GM12873 (cell line): ENCODE measurements at regions not wholly inside any gene's neighbourhood (a gene's known extent, or its start where the extent isn't known, plus 50 kb on each side); places are given as distances from the start of the nearest gene placed in this dataset.

Experiments used
- TF ChIP-seq, protein P1 (sequence below): IDR thresholded peaks from 2 replicates; pipeline ENCODE4 v1.5.1; 2012; ENCODE audit warnings: low read depth, mild to moderate bottlenecking, moderate library complexity, low read length, control low read depth; ENCODE audit not compliant: insufficient read depth; ENCODE audit errors: missing control alignments

DNA sequence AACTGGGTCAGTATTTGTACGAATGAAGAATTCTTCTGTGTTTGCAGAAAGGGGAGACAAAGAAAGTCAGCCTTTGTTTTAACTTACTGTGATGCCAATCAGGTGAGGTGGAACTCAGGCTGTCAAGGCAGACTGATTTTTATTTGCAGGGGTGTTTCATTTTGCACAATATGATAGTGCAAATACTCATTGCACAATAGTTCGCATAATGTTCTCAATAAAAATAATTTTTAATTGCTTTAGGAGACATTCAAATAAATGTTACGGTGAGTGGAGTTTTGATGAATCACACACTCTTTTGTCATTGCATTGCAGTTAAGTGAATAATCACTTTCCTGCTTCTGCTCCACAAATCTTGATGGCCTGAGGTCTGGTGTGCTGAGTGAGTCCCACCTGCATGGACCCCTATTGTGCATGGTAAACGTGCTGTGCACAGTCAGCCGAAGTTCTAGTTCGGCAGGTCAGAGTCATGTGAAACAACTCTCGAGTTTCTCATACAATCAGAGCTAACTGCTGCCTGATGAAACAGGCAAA is 141.3 kb upstream of the FZD8 start:
- TF ChIP-seq, protein P1, sequence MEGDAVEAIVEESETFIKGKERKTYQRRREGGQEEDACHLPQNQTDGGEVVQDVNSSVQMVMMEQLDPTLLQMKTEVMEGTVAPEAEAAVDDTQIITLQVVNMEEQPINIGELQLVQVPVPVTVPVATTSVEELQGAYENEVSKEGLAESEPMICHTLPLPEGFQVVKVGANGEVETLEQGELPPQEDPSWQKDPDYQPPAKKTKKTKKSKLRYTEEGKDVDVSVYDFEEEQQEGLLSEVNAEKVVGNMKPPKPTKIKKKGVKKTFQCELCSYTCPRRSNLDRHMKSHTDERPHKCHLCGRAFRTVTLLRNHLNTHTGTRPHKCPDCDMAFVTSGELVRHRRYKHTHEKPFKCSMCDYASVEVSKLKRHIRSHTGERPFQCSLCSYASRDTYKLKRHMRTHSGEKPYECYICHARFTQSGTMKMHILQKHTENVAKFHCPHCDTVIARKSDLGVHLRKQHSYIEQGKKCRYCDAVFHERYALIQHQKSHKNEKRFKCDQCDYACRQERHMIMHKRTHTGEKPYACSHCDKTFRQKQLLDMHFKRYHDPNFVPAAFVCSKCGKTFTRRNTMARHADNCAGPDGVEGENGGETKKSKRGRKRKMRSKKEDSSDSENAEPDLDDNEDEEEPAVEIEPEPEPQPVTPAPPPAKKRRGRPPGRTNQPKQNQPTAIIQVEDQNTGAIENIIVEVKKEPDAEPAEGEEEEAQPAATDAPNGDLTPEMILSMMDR = no peak

- TF ChIP-seq, protein P1 = peak; percentile 33
These were observed 139.5 kb upstream of the FZD8 start for GRCh38 chr10:35781643-35782035.

- TF ChIP-seq, protein P1 = no peak
These were observed 139.0 kb upstream of the FZD8 start for GRCh38 chr10:35780970-35781642.

- TF ChIP-seq, protein P1 = no peak
These were observed 136.2 kb upstream of the FZD8 start for GRCh38 chr10:35778306-35778705.

- TF ChIP-seq, protein P1 = no peak
These were observed 132.0 kb upstream of the FZD8 start for GRCh38 chr10:35774109-35774508.

- TF ChIP-seq, protein P1 = no peak
These were observed 128.8 kb upstream of the FZD8 start for GRCh38 chr10:35770817-35771355.

GRCh38 chr10:35769795-35770194 is 127.7 kb upstream of the FZD8 start:
- TF ChIP-seq, protein P1 = no peak
